ENCODE measurements at regions not wholly inside any gene's neighbourhood (a gene's known extent, or its start where the extent isn't known, plus 50 kb on each side); places are given as distances from the start of the nearest gene placed in this dataset.

GRCh38 chr20:19855416-19855815 is 97.4 kb downstream of the RIN2 start:
- TF ChIP-seq CTCF (conservative IDR thresholded peaks at IDR 0.05; ENCODE audit: low read depth in 2 of 2) (no peak), REST (IDR thresholded peaks at IDR 0.05; ENCODE audit: unreplicated experiment) (no peak), POLR2AphosphoS5 (IDR thresholded peaks at IDR 0.05; ENCODE audit: low read depth) (no peak), EZH2 (IDR thresholded peaks at IDR 0.05; ENCODE audit: low read depth, unreplicated experiment) (no peak), ZNF331 (CRISPR knock-in tag; IDR thresholded peaks at IDR 0.05; ENCODE audit: low read depth) (no peak), ETS1 (IDR thresholded peaks at IDR 0.05) (no peak), CREB1 (CRISPR knock-in tag; IDR thresholded peaks at IDR 0.05; ENCODE audit: low read depth) (no peak)

Data from GM23338 (cell line).